ENCODE measurements at regions not wholly inside any gene's neighbourhood (a gene's known extent, or its start where the extent isn't known, plus 50 kb on each side); places are given as distances from the start of the nearest gene placed in this dataset.

DNA sequence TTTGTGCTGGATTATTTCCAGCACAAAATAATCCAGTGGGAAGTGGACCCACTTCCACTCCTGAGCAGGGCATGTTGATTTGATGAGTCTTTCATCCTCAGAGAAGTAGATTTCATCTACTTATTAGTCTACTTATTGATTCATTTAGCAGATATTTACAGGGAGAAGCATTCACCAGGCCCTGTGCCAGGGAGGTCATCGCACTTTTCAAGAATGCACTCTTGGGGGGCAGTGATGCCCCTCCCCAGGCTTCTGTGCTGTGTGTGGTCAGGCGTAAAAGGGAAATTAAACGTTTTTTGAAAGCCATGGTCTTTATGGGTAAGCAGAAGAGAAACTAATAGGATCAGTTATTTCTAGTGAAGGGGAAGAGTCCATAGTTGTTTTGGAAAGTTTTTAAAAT is 610.7 kb upstream of the TMEM132C start:
- TF ChIP-seq, protein P1, sequence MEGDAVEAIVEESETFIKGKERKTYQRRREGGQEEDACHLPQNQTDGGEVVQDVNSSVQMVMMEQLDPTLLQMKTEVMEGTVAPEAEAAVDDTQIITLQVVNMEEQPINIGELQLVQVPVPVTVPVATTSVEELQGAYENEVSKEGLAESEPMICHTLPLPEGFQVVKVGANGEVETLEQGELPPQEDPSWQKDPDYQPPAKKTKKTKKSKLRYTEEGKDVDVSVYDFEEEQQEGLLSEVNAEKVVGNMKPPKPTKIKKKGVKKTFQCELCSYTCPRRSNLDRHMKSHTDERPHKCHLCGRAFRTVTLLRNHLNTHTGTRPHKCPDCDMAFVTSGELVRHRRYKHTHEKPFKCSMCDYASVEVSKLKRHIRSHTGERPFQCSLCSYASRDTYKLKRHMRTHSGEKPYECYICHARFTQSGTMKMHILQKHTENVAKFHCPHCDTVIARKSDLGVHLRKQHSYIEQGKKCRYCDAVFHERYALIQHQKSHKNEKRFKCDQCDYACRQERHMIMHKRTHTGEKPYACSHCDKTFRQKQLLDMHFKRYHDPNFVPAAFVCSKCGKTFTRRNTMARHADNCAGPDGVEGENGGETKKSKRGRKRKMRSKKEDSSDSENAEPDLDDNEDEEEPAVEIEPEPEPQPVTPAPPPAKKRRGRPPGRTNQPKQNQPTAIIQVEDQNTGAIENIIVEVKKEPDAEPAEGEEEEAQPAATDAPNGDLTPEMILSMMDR (conservative IDR thresholded peaks at IDR 0.05; ENCODE audit: low read length), result no peak
- no peak for TF ChIP-seq EZH2phosphoT487 (IDR thresholded peaks at IDR 0.05; ENCODE audit: borderline replicate concordance, low read depth, low read length)
